IPS-18a (cell line): ENCODE measurements at regions not wholly inside any gene's neighbourhood (a gene's known extent, or its start where the extent isn't known, plus 50 kb on each side); places are given as distances from the start of the nearest gene placed in this dataset.

Experiments used
- H3K27ac ChIP-seq: one replicate; pipeline ENCODE4 v1.5.1; 2013; ENCODE audit warnings: low read length
- H3K27me3 ChIP-seq: one replicate; pipeline ENCODE4 v1.6.1; 2013; ENCODE audit warnings: mild to moderate bottlenecking, low read length; ENCODE audit not compliant: control insufficient read depth, insufficient read depth
- H3K36me3 ChIP-seq: one replicate; pipeline ENCODE4 v1.6.1; 2013; ENCODE audit warnings: low read depth, low read length; ENCODE audit not compliant: control insufficient read depth
- H3K4me1 ChIP-seq: one replicate; pipeline ENCODE4 v1.6.1; 2013; ENCODE audit warnings: low read depth, low read length; ENCODE audit not compliant: control insufficient read depth
- H3K4me3 ChIP-seq: one replicate; pipeline ENCODE4 v1.5.1; 2013; ENCODE audit warnings: low read length
- H3K9ac ChIP-seq: one replicate; pipeline ENCODE4 v1.6.1; 2013; ENCODE audit warnings: mild to moderate bottlenecking, low read length, moderate library complexity
- H3K9me3 ChIP-seq: one replicate; pipeline ENCODE4 v1.6.1; 2013; ENCODE audit warnings: low read depth, low read length; ENCODE audit not compliant: control insufficient read depth

DNA sequence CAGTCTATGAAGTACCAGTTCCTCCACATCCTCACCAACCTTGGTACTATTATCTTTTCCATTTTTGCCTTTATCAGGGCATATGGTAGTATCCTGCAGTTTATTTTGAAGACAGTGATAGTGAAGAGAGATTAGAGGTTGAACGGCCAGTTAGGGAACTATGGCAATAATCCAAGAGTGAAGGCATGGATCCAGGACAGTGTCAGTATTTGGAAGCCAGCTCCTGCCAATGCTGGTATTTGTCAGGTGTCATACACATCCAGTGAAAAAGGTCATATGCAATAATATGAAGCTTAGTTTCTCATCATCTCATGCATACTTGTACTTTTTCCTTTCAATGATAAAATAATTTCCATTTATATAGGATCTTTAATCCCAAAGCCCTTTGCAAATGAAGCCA, 56.8 kb upstream of the KCNMB2 start:
- H3K27ac ChIP-seq = no peak overlapping the region
- no peak overlapping the region for H3K4me3 ChIP-seq
- no peaks in the 10 kb centered on the region for H3K9me3 ChIP-seq
- H3K27me3 ChIP-seq = no peaks in the 10 kb centered on the region
- no peaks in the 10 kb centered on the region for H3K4me1 ChIP-seq
- no peaks in the 10 kb centered on the region for H3K36me3 ChIP-seq
- H3K9ac ChIP-seq = no peak overlapping the region

DNA sequence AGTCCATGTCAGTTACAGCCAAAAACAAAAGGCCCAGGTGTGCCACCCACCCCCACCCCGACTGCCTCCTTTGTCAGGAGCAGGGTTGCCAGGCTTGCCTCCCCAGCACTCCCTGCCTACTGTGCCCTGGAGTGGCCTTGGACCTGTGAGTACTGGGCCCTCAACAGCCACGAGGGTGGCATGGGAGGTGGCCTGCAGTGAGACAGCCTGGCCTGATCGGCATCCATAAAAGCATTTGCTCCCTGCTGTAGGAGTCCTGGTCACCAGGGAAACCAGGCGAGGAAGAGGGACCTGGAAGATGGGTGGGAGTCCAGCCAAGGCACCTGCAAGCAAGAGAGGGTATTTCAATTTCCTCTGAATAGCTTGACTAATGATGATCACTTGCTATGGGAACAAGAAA, 56.4 kb upstream of the KCNMB2 start:
- H3K27me3 ChIP-seq = no peaks in the 10 kb centered on the region
- H3K27ac ChIP-seq = no peak overlapping the region
- no peak overlapping the region for H3K9ac ChIP-seq
- no peaks in the 10 kb centered on the region for H3K9me3 ChIP-seq
- H3K36me3 ChIP-seq = no peaks in the 10 kb centered on the region
- H3K4me3 ChIP-seq = no peak overlapping the region
- no peaks in the 10 kb centered on the region for H3K4me1 ChIP-seq

- no peak overlapping the region for H3K9ac ChIP-seq
Measured at GRCh38 chr3:178480274-178480673, 56.0 kb upstream of the KCNMB2 start.

GRCh38 chr3:178480795-178481194, 55.4 kb upstream of the KCNMB2 start:
- H3K36me3 ChIP-seq = no peaks in the 10 kb centered on the region
- no peaks in the 10 kb centered on the region for H3K9me3 ChIP-seq
- H3K27me3 ChIP-seq = no peaks in the 10 kb centered on the region
- no peak overlapping the region for H3K4me3 ChIP-seq
- H3K9ac ChIP-seq = no peak overlapping the region
- H3K27ac ChIP-seq = no peak overlapping the region
- no peaks in the 10 kb centered on the region for H3K4me1 ChIP-seq

More at GRCh38 chr3:178480274-178480673, 56.0 kb upstream of the KCNMB2 start:
- Histone ChIP-seq H3K4me1 (no peaks in the 10 kb centered on the region), H3K36me3 (no peaks in the 10 kb centered on the region), H3K27ac (no peak overlapping the region), H3K4me3 (no peak overlapping the region), H3K27me3 (no peaks in the 10 kb centered on the region), H3K9me3 (no peaks in the 10 kb centered on the region)

DNA sequence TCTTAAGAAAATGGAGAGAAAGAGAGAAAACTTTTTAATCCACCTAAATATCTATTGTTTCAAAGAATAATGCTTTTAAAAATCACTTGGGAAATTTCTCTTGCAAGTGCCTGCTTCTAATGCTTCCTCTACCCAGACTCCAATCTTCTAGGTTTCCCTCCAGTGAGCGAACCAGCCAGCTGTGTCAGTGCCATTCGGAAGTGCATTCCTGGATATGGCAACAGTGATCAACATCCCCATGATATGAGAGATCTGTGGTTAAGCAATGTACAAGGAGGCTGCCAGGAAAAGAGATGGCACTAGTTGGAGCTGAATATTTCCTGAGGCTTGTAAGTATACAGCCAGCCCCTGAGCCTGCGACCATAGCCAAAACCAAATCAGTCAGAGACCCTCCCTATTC, 53.3 kb upstream of the KCNMB2 start:
- H3K27ac ChIP-seq = no peak overlapping the region
- no peaks in the 10 kb centered on the region for H3K9me3 ChIP-seq
- no peak overlapping the region for H3K9ac ChIP-seq
- H3K4me3 ChIP-seq = no peak overlapping the region
- no peaks in the 10 kb centered on the region for H3K36me3 ChIP-seq
- H3K4me1 ChIP-seq = no peaks in the 10 kb centered on the region
- no peaks in the 10 kb centered on the region for H3K27me3 ChIP-seq

GRCh38 chr3:178483704-178484103, 52.5 kb upstream of the KCNMB2 start:
- Histone ChIP-seq H3K36me3 (no peaks in the 10 kb centered on the region), H3K4me3 (no peak overlapping the region), H3K9ac (no peak overlapping the region), H3K4me1 (no peaks in the 10 kb centered on the region), H3K9me3 (no peaks in the 10 kb centered on the region), H3K27me3 (no peaks in the 10 kb centered on the region), H3K27ac (no peak overlapping the region)

DNA sequence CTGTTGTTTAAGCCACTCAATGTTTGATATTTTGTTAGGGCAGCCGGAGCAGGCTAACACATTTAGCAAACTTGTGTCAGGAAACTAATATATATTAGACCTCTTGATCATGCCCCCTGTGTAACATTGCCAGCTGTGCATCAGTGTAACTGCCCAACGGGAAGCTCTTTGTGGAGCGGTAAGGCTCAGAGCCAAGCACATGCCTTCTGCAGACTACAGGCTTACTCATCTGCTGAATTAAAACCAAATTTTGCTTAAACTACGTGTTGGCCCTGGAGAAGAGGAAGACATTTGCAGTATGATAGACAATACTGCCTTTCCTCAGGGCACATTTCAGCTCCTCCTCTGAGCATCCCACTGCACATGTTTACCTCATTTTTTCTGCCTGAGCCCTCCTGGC, 50.5 kb upstream of the KCNMB2 start:
- Histone ChIP-seq H3K9ac (no peak overlapping the region), H3K4me1 (no peaks in the 10 kb centered on the region), H3K27ac (no peak overlapping the region), H3K27me3 (no peaks in the 10 kb centered on the region), H3K4me3 (no peak overlapping the region), H3K36me3 (no peaks in the 10 kb centered on the region), H3K9me3 (no peaks in the 10 kb centered on the region)
